PC-9 (cell line): ENCODE measurements at regions not wholly inside any gene's neighbourhood (a gene's known extent, or its start where the extent isn't known, plus 50 kb on each side); places are given as distances from the start of the nearest gene placed in this dataset.
A peak's percentile ranks its signal among the peaks of the same experiment; 100 is the strongest.

Experiments
- BruUV-seq: library from RNA; stranded (reverse); fragments of 400-500 nt; replicated peaks from 2 replicates; lab custom pipeline; 2021; lab: Mats Ljungman, UMichigan
- CTCF ChIA-PET: fragments of 300-600 bp; sonication (Branson Sonifier 250); formaldehyde crosslinking; loops from one replicate; lab custom pipeline; 2022; ENCODE audit warnings: antibody characterized with exemption; lab: Charles Lee
- POLR2A ChIA-PET: fragments of 300-600 bp; sonication (Branson Sonifier 250); formaldehyde crosslinking; loops from one replicate; lab custom pipeline; 2022; ENCODE audit warnings: antibody characterized with exemption; ENCODE audit not compliant: unreplicated experiment; lab: Charles Lee
- DNase-seq, 2 experiments: peaks; one replicate each; pipeline versions ENCODE4 v3.0.0 to v3.0.0-alpha.2; 2015 to 2022; ENCODE audit warnings: mixed read lengths in 1 of 2
- H2AFZ ChIP-seq: fragments of 200-600 bp; sonication (generic); 2 replicates; pipeline ENCODE4 v1.8.1; 2017; ENCODE audit warnings: antibody characterized with exemption
- H3F3A ChIP-seq: fragments of 200-600 bp; sonication (generic); 2 replicates; pipeline ENCODE4 v1.8.1; 2017; ENCODE audit warnings: antibody characterized with exemption, mild to moderate bottlenecking, low read depth; ENCODE audit not compliant: insufficient read depth
- H3K27ac ChIP-seq: fragments of 200-600 bp; sonication (generic); 2 replicates; pipeline ENCODE4 v1.6.1; 2016; ENCODE audit warnings: mixed run types
- H3K27me3 ChIP-seq: fragments of 200-600 bp; sonication (generic); 2 replicates; pipeline ENCODE4 v1.6.1; 2016; ENCODE audit warnings: low read depth, mixed run types; ENCODE audit not compliant: insufficient read depth
- H3K36me3 ChIP-seq: fragments of 200-600 bp; sonication (generic); 2 replicates; pipeline ENCODE4 v1.6.1; 2016; ENCODE audit warnings: low read depth, mixed run types
- H3K4me1 ChIP-seq: fragments of 200-600 bp; sonication (generic); replicated peaks from 2 replicates; pipeline ENCODE4 v1.6.1; 2016; ENCODE audit warnings: mixed run types; ENCODE audit not compliant: insufficient read depth
- H3K4me2 ChIP-seq: fragments of 200-600 bp; sonication (generic); 2 replicates; pipeline ENCODE4 v1.6.1; 2017; ENCODE audit warnings: mixed run types
- H3K4me3 ChIP-seq: fragments of 200-600 bp; sonication (generic); 2 replicates; pipeline ENCODE4 v1.6.1; 2016; ENCODE audit warnings: mixed run types
- H3K79me2 ChIP-seq: fragments of 200-600 bp; sonication (generic); 2 replicates; pipeline ENCODE4 v1.6.1; 2017; ENCODE audit warnings: low read depth, mixed run types
- H3K9me2 ChIP-seq: fragments of 200-600 bp; sonication (generic); 2 replicates; pipeline ENCODE4 v1.8.1; 2017; ENCODE audit warnings: mild to moderate bottlenecking; ENCODE audit not compliant: insufficient read depth
- H3K9me3 ChIP-seq: fragments of 200-600 bp; sonication (generic); 2 replicates; pipeline ENCODE4 v1.8.1; 2016; ENCODE audit warnings: low read depth; ENCODE audit not compliant: insufficient read depth
- H4K20me1 ChIP-seq: fragments of 200-600 bp; sonication (generic); 2 replicates; pipeline ENCODE4 v1.8.1; 2017; ENCODE audit not compliant: insufficient read depth
- EZH2 ChIP-seq: fragments of 200-600 bp; sonication (generic); IDR thresholded peaks from 2 replicates; pipeline ENCODE4 v1.8.0; 2017; ENCODE audit warnings: antibody characterized with exemption, low read depth
- intact Hi-C: fragments of 100-400 bp; cut with micrococcal nuclease; formaldehyde crosslinking; loops from one replicate; pipeline ENCODE4 v1.10.0; 2022; ENCODE audit not compliant: unreplicated experiment
- TF ChIP-seq, protein P1 (sequence below): fragments of 200-600 bp; sonication (generic); conservative IDR thresholded peaks from 2 replicates; pipeline ENCODE4 v1.6.1; 2017; ENCODE audit warnings: mixed run types, antibody characterized with exemption, mild to moderate bottlenecking, moderate library complexity

DNA sequence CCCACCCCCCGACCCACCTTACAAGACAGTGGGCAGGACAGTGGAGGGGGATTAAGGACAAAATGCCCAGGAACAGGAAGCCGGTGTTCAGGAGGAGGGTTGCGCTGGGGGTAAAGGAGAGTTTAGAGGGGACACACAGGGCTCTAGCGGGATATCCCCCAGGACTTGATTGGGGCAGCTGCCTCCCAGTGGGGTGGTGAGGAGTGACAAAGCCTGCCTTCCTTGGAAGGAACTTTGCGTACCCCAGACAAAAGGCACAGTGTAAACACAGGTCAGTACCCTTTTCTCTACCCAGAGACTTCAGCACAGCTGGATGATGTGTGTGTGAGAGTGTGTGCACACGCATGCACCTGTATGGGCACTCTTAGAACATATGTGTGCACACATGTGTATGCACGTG, 51.7 kb upstream of the BCAR3 start:
- peaks cover 25% of the 10 kb centered on the region for H3K4me1 ChIP-seq
- no peak for DNase-seq
- H3F3A ChIP-seq, result peaks cover 22% of the 10 kb centered on the region
- no peak overlapping the region for H3K4me3 ChIP-seq
- ChIA-PET CTCF (no interaction called here), POLR2A (no interaction called here)
- intact Hi-C loops, result no loop called here
- no peak overlapping the region for H2AFZ ChIP-seq
- H3K36me3 ChIP-seq, result peaks cover 15% of the 10 kb centered on the region
- H3K27ac ChIP-seq, result no peak overlapping the region
- no peaks in the 10 kb centered on the region for H4K20me1 ChIP-seq
- no peaks in the 10 kb centered on the region for H3K9me2 ChIP-seq
- no peak overlapping the region for H3K4me2 ChIP-seq
- H3K9me3 ChIP-seq, result no peaks in the 10 kb centered on the region; the same call in 1 of the 2 replicates
- BruUV-seq, result no TSS peak
- peaks cover 4% of the 10 kb centered on the region; the same call in 1 of the 2 replicates for H3K79me2 ChIP-seq
- H3K27me3 ChIP-seq, result no peaks in the 10 kb centered on the region
- no peak for TF ChIP-seq EZH2
- TF ChIP-seq, protein P1, sequence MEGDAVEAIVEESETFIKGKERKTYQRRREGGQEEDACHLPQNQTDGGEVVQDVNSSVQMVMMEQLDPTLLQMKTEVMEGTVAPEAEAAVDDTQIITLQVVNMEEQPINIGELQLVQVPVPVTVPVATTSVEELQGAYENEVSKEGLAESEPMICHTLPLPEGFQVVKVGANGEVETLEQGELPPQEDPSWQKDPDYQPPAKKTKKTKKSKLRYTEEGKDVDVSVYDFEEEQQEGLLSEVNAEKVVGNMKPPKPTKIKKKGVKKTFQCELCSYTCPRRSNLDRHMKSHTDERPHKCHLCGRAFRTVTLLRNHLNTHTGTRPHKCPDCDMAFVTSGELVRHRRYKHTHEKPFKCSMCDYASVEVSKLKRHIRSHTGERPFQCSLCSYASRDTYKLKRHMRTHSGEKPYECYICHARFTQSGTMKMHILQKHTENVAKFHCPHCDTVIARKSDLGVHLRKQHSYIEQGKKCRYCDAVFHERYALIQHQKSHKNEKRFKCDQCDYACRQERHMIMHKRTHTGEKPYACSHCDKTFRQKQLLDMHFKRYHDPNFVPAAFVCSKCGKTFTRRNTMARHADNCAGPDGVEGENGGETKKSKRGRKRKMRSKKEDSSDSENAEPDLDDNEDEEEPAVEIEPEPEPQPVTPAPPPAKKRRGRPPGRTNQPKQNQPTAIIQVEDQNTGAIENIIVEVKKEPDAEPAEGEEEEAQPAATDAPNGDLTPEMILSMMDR, result no peak

DNA sequence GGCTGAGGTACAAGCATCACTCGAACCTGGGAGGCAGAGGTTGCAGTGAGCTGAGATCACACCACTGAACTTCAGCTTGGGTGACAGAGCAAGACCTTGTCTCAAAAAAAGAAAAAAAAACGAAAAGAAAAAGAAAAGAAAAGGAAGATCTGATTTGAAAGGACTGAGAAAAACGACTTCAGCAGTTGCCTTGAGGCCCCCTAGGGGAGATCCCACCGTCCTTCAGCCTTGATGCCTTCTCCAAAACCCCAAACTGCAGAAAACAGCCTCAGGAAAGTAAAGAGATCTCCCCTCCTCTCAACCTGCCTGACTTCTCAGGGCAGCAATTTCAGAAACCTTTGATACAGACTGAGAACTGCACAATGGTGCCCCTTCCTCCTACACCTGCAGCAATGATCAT, 50.9 kb upstream of the BCAR3 start:
- no peaks in the 10 kb centered on the region for H3K27me3 ChIP-seq
- H2AFZ ChIP-seq, result no peak overlapping the region
- H3K4me2 ChIP-seq, result no peak overlapping the region
- no peaks in the 10 kb centered on the region for H3K9me2 ChIP-seq
- H3K36me3 ChIP-seq, result peaks cover 15% of the 10 kb centered on the region
- no peak for DNase-seq
- ChIA-PET POLR2A (no interaction called here), CTCF (no interaction called here)
- intact Hi-C loops, result no loop called here
- H3K4me3 ChIP-seq, result no peak overlapping the region
- H3K4me1 ChIP-seq, result peaks cover 17% of the 10 kb centered on the region
- H3F3A ChIP-seq, result peaks cover 16% of the 10 kb centered on the region
- H4K20me1 ChIP-seq, result no peaks in the 10 kb centered on the region
- no peak for TF ChIP-seq EZH2
- TF ChIP-seq, protein P1, result peak; percentile 28; the same call in 1 of the 2 replicates
- no peak overlapping the region for H3K27ac ChIP-seq
- BruUV-seq, result no TSS peak
- H3K79me2 ChIP-seq, result peaks cover 4% of the 10 kb centered on the region; the same call in 1 of the 2 replicates
- H3K9me3 ChIP-seq, result no peaks in the 10 kb centered on the region; the same call in 1 of the 2 replicates
